HG03175 (cell line): ENCODE measurements at regions not wholly inside any gene's neighbourhood (a gene's known extent, or its start where the extent isn't known, plus 50 kb on each side); places are given as distances from the start of the nearest gene placed in this dataset.
"Not testable (repeated sequence)": the region's sequence is repeated elsewhere in the genome, so short reads cannot be mapped to it uniquely, and the experiment has no call there.

Experiments used
- ATAC-seq: cut with Tn5 transposase; IDR thresholded peaks from one replicate; pipeline ENCODE4 v1.9.1; 2021; ENCODE audit warnings: mild to moderate bottlenecking, moderate library complexity; ENCODE audit not compliant: unreplicated experiment

GRCh38 chr12:33672836-33673577, 233.4 kb upstream of the SYT10 start:
- no peak for ATAC-seq

GRCh38 chr12:33676866-33677265, 237.2 kb upstream of the SYT10 start:
- no peak for ATAC-seq

- no peak for ATAC-seq
Observed at GRCh38 chr12:33678221-33678964, 238.8 kb upstream of the SYT10 start.

GRCh38 chr12:33690562-33690961, 250.9 kb upstream of the SYT10 start:
- ATAC-seq, result no peak

- no peak for ATAC-seq
Observed at GRCh38 chr12:33703221-33703620, 263.6 kb upstream of the SYT10 start.

- no peak for ATAC-seq
Observed at GRCh38 chr12:33706927-33707326, 267.3 kb upstream of the SYT10 start.

GRCh38 chr12:33708935-33709334, 269.3 kb upstream of the SYT10 start:
- ATAC-seq, result no peak

- ATAC-seq, result no peak
Observed at GRCh38 chr12:33710548-33710947, 270.9 kb upstream of the SYT10 start.

- ATAC-seq, result no peak
Observed at GRCh38 chr12:33718631-33719030, 279.0 kb upstream of the SYT10 start.

GRCh38 chr12:33721561-33721960, 281.9 kb upstream of the SYT10 start:
- no peak for ATAC-seq

- no peak for ATAC-seq
Observed at GRCh38 chr12:33724867-33725266, 285.2 kb upstream of the SYT10 start.

GRCh38 chr12:33734871-33735270, 287.4 kb upstream of the ALG10 start:
- ATAC-seq, result no peak

- no peak for ATAC-seq
Observed at GRCh38 chr12:33752854-33753253, 269.4 kb upstream of the ALG10 start.

GRCh38 chr12:33757701-33758100, 264.6 kb upstream of the ALG10 start:
- no peak for ATAC-seq

- no peak for ATAC-seq
Observed at GRCh38 chr12:33759279-33759678, 263.0 kb upstream of the ALG10 start.

- no peak for ATAC-seq
Observed at GRCh38 chr12:33763331-33763730, 259.0 kb upstream of the ALG10 start.

GRCh38 chr12:33770652-33771051, 251.6 kb upstream of the ALG10 start:
- ATAC-seq, result no peak

- ATAC-seq, result no peak
Observed at GRCh38 chr12:33771889-33772288, 250.4 kb upstream of the ALG10 start.

GRCh38 chr12:33773091-33773490, 249.2 kb upstream of the ALG10 start:
- ATAC-seq, result not testable (repeated sequence)

GRCh38 chr12:33786532-33786931, 235.8 kb upstream of the ALG10 start:
- ATAC-seq, result no peak

- no peak for ATAC-seq
Observed at GRCh38 chr12:33794954-33795353, 227.3 kb upstream of the ALG10 start.

- ATAC-seq, result no peak
Observed at GRCh38 chr12:33795536-33795935, 226.8 kb upstream of the ALG10 start.
